NT2/D1 (cell line): ENCODE measurements at regions not wholly inside any gene's neighbourhood (a gene's known extent, or its start where the extent isn't known, plus 50 kb on each side); places are given as distances from the start of the nearest gene placed in this dataset.
A peak's percentile ranks its signal among the peaks of the same experiment; 100 is the strongest.
"Not testable (repeated sequence)": the region's sequence is repeated elsewhere in the genome, so short reads cannot be mapped to it uniquely, and the experiment has no call there.

Source experiments
- DNase-seq: peaks from one replicate; pipeline ENCODE4 v3.0.0-alpha.2; 2011; ENCODE audit warnings: low read depth, low spot score
- H3K27me3 ChIP-seq: 2 replicates; pipeline ENCODE4 v1.6.0; 2011; ENCODE audit warnings: mild to moderate bottlenecking; ENCODE audit not compliant: insufficient read length, insufficient read depth
- H3K36me3 ChIP-seq: 2 replicates; pipeline ENCODE4 v1.6.1; 2011; ENCODE audit warnings: mild to moderate bottlenecking, low read length, mixed read lengths; ENCODE audit not compliant: insufficient read depth, insufficient read length
- H3K4me1 ChIP-seq: 2 replicates; pipeline ENCODE4 v1.5.1; 2011; ENCODE audit not compliant: insufficient read depth, insufficient read length
- H3K4me3 ChIP-seq: 2 replicates; pipeline ENCODE4 v1.5.1; 2011; ENCODE audit warnings: low read depth; ENCODE audit not compliant: insufficient read length
- H3K9ac ChIP-seq: 2 replicates; pipeline ENCODE4 v1.6.0; 2011; ENCODE audit warnings: low read depth; ENCODE audit not compliant: insufficient read length
- H3K9me3 ChIP-seq: 2 replicates; pipeline ENCODE4 v1.5.1; 2011; ENCODE audit warnings: mild to moderate bottlenecking, low read length; ENCODE audit not compliant: insufficient read depth
- SUZ12 ChIP-seq: IDR thresholded peaks from 2 replicates; pipeline ENCODE4 v1.6.1; 2011; ENCODE audit not compliant: insufficient read length, insufficient read depth; ENCODE audit errors: extremely low read depth
- YY1 ChIP-seq: IDR thresholded peaks from 2 replicates; pipeline ENCODE4 v1.6.1; 2011; ENCODE audit not compliant: insufficient read length, insufficient read depth
- ZNF274 ChIP-seq: IDR thresholded peaks from 2 replicates; pipeline ENCODE4 v1.6.1; 2011; ENCODE audit warnings: mild to moderate bottlenecking, low read depth, low read length

DNA sequence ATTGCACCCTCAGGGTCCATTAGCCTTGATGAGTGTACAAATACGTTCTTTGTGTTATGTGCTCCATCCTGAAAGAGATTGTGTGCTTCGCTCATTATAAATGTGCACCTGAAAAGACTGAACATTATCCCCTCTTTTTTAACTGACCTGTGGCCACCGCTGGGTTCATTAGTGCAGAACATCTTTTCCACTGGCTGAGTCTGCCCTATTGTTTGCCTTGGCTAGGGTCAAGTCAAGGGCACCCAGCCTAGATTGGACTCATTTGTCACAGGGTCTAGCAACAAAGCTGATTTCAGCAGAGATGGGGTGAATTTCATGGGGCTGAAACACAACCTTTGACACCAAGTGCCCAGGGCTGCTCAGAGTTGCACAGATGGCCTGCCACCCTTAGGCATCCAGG is 764.1 kb upstream of the ARRDC3 start:
- no peak overlapping the region for H3K4me3 ChIP-seq
- no peaks in the 10 kb centered on the region for H3K4me1 ChIP-seq
- H3K36me3 ChIP-seq, result no peaks in the 10 kb centered on the region
- no peak for DNase-seq
- no peak overlapping the region for H3K9ac ChIP-seq
- H3K9me3 ChIP-seq, result no peaks in the 10 kb centered on the region
- no peak for TF ChIP-seq SUZ12
- no peak for TF ChIP-seq ZNF274
- no peak for TF ChIP-seq YY1
- H3K27me3 ChIP-seq, result no peaks in the 10 kb centered on the region

GRCh38 chr5:92145852-92146251 is 762.7 kb upstream of the ARRDC3 start:
- no peak overlapping the region for H3K9ac ChIP-seq
- H3K4me1 ChIP-seq, result no peaks in the 10 kb centered on the region
- TF ChIP-seq SUZ12 (no peak), YY1 (no peak), ZNF274 (no peak)
- no peaks in the 10 kb centered on the region for H3K36me3 ChIP-seq
- H3K27me3 ChIP-seq, result no peaks in the 10 kb centered on the region
- H3K4me3 ChIP-seq, result no peak overlapping the region
- DNase-seq, result no peak
- no peaks in the 10 kb centered on the region for H3K9me3 ChIP-seq

GRCh38 chr5:92144824-92145223 is 761.7 kb upstream of the ARRDC3 start:
- TF ChIP-seq ZNF274, result no peak
- no peak for TF ChIP-seq SUZ12
- TF ChIP-seq YY1, result no peak

DNA sequence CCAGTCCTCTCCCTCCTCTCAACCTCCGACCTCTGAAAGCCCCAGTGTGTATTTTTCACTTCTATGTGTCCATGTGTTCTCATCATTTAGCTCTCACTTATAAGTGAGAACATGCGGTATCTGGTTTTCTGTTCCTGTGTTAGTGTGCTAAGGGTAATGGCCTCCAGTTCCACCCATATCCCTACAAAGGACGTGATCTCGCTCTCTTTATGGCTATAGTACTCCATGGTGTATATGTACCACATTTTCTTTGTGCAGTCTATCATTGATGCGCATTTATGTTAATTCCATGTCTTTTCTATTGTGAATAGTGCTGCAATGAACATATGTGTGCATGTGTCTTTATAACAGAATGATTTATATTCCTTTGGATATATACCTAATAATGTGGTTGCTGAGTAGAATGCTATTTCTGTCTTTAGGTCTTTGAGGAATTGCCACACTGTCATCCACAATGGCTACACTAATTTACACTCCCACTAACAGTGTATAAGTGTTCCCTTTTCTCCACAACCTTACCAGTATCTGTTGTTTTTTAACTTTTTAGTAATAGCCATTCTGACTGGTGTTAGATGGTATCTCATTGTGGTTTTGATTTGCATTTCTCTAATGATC is 749.3 kb upstream of the ARRDC3 start:
- H3K9me3 ChIP-seq, H3K9ac ChIP-seq, H3K4me1 ChIP-seq, H3K36me3 ChIP-seq, H3K4me3 ChIP-seq, H3K27me3 ChIP-seq, DNase-seq: not testable (repeated sequence)

More at GRCh38 chr5:92144824-92145223, 761.7 kb upstream of the ARRDC3 start:
- no peak overlapping the region for H3K4me3 ChIP-seq
- H3K36me3 ChIP-seq, result no peaks in the 10 kb centered on the region
- H3K4me1 ChIP-seq, result no peaks in the 10 kb centered on the region
- no peaks in the 10 kb centered on the region for H3K9me3 ChIP-seq
- no peak overlapping the region for H3K9ac ChIP-seq
- H3K27me3 ChIP-seq, result no peaks in the 10 kb centered on the region
- no peak for DNase-seq

DNA sequence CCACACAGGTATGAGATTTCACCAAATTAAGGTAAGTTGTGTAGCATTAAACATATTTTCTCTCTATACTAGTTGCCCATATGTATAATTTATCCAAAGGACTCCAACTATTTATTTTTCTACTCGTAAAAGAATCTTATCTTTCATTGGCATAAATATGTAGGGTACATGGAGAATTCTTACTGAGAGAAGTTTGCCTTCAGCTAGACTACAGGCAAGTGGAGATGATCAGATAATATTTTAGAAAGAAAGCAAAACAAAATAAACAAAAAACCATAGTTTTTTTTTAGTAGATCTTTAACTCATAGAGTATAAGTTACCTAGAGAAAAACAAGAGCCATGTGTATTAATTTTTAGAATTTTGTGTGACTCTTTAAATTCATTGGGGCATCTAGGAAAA is 743.1 kb upstream of the ARRDC3 start:
- Histone ChIP-seq H3K27me3 (no peaks in the 10 kb centered on the region), H3K4me1 (no peaks in the 10 kb centered on the region), H3K4me3 (no peak overlapping the region), H3K9ac (no peak overlapping the region), H3K36me3 (no peaks in the 10 kb centered on the region), H3K9me3 (no peaks in the 10 kb centered on the region)
- no peak for TF ChIP-seq SUZ12
- no peak for TF ChIP-seq ZNF274
- TF ChIP-seq YY1, result no peak
- no peak for DNase-seq

DNA sequence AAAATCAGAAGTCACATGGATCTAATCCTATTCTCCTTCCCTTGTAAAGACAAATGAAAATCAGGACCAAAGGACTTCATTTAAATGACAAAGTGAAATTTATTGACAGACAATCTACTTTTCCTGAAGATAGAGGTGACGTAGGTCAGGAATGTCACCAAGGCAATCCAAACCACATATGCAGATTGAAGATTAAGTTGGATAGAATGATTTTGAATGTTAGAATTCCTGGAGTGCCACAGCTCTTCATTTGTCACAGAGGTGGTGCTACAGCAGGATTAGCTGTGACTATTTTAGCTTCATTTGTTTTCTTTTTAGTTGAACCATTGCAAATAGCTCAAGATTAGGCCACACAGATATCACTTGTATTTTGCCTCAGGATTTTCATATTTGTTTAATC is 736.0 kb upstream of the ARRDC3 start:
- Histone ChIP-seq H3K4me1 (no peaks in the 10 kb centered on the region), H3K36me3 (no peaks in the 10 kb centered on the region), H3K9ac (no peak overlapping the region), H3K27me3 (no peaks in the 10 kb centered on the region), H3K9me3 (no peaks in the 10 kb centered on the region), H3K4me3 (no peak overlapping the region)
- TF ChIP-seq YY1 (no peak), ZNF274 (no peak), SUZ12 (no peak)
- peak; percentile 5 for DNase-seq

GRCh38 chr5:92106808-92107207 is 723.7 kb upstream of the ARRDC3 start:
- Histone ChIP-seq H3K9ac (no peak overlapping the region), H3K36me3 (no peaks in the 10 kb centered on the region), H3K4me3 (no peak overlapping the region), H3K4me1 (no peaks in the 10 kb centered on the region), H3K9me3 (no peaks in the 10 kb centered on the region), H3K27me3 (no peaks in the 10 kb centered on the region)
- TF ChIP-seq YY1 (no peak), ZNF274 (no peak), SUZ12 (no peak)
- DNase-seq, result no peak

DNA sequence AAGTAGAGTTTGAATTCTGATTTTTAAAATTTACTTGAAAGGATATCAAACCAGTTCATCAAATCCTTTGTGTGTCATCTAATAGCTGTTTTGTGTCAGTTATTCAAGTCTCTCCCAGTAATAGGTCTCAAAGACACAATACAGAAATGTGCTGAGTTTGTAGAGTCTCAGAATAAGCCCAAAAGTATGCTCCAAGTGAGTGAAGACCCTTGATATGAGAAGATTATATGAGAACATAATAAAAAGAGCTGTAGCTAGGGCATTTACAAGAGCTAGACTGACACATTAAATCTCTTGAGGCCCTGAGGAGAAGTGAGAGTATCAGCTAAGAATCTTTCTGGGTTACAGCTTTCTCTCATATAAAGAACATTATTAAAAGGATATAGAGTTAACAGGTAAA is 721.0 kb upstream of the ARRDC3 start:
- Histone ChIP-seq H3K4me1 (no peaks in the 10 kb centered on the region), H3K4me3 (no peak overlapping the region), H3K27me3 (no peaks in the 10 kb centered on the region), H3K9ac (no peak overlapping the region), H3K36me3 (no peaks in the 10 kb centered on the region), H3K9me3 (no peaks in the 10 kb centered on the region)
- DNase-seq, result no peak
- TF ChIP-seq SUZ12 (no peak), YY1 (no peak), ZNF274 (no peak)
